H1 (cell line): ENCODE measurements at regions not wholly inside any gene's neighbourhood (a gene's known extent, or its start where the extent isn't known, plus 50 kb on each side); places are given as distances from the start of the nearest gene placed in this dataset.

ENCODE experiments used
- CTCF ChIA-PET: fragments of 300-600 bp; sonication (Branson Sonifier 250); formaldehyde crosslinking; loops from one replicate; lab custom pipeline; 2021; ENCODE audit not compliant: partially characterized antibody; lab: Charles Lee
- POLR2A ChIA-PET: fragments of 300-600 bp; sonication (Branson Sonifier 250); formaldehyde crosslinking; loops from one replicate; lab custom pipeline; 2021; ENCODE audit warnings: inconsistent platforms; ENCODE audit not compliant: partially characterized antibody; lab: Charles Lee
- DNase-seq, 2 experiments: peaks; one replicate each; pipeline versions ENCODE4 v3.0.0 to v3.0.0-alpha.2; 2010 to 2022; ENCODE audit warnings: low spot score in 2 of 2, low read depth in 1 of 2, mixed read lengths in 1 of 2
- FAIRE-seq: peaks from 2 replicates; lab custom pipeline; 2011; peaks lifted over from hg19 to GRCh38; lab: Jason Lieb, UNC
- H2AFZ ChIP-seq: 2 replicates; pipeline ENCODE4 v1.8.1; 2012; ENCODE audit warnings: low read length, inconsistent platforms
- H2AK5ac ChIP-seq: 2 replicates; pipeline ENCODE4 v1.6.1; 2013; ENCODE audit warnings: low read depth, low read length
- H2BK120ac ChIP-seq: replicated peaks from 2 replicates; pipeline ENCODE3; 2013; ENCODE audit warnings: low read depth, low read length, inconsistent platforms
- H2BK12ac ChIP-seq: 2 replicates; pipeline ENCODE4 v1.6.1; 2013; ENCODE audit warnings: low read depth, low read length
- H2BK15ac ChIP-seq: 2 replicates; pipeline ENCODE4 v1.6.1; 2013; ENCODE audit warnings: low read length
- H2BK20ac ChIP-seq: 2 replicates; pipeline ENCODE4 v1.6.1; 2013; ENCODE audit warnings: low read length
- H2BK5ac ChIP-seq: 2 replicates; pipeline ENCODE4 v1.6.1; 2013; ENCODE audit warnings: low read depth, low read length
- H3K14ac ChIP-seq: 2 replicates; pipeline ENCODE4 v1.6.1; 2013; ENCODE audit warnings: inconsistent platforms; ENCODE audit not compliant: insufficient read length
- H3K18ac ChIP-seq: 2 replicates; pipeline ENCODE4 v1.6.1; 2013; ENCODE audit warnings: low read length; ENCODE audit errors: extremely low read depth
- H3K23ac ChIP-seq: 2 replicates; pipeline ENCODE4 v1.6.1; 2013; ENCODE audit warnings: inconsistent platforms; ENCODE audit not compliant: insufficient read length
- H3K23me2 ChIP-seq: 2 replicates; pipeline ENCODE4 v1.6.1; 2013; ENCODE audit warnings: low read depth, low read length
- H3K27ac ChIP-seq: 2 replicates; pipeline ENCODE4 v1.6.1; 2011; ENCODE audit warnings: low read depth, low read length, inconsistent platforms
- H3K27me3 ChIP-seq, 4 experiments: replicated peaks in 1 of 4; 1 replicate in 1 of 4; 2 replicates in 3 of 4; pipeline versions ENCODE4 v1.6.1 to v1.8.1; 2011 to 2013; ENCODE audit warnings: low read length in 3 of 4, mild to moderate bottlenecking in 3 of 4, inconsistent platforms in 2 of 4, mixed read lengths in 2 of 4, moderate library complexity in 1 of 4; ENCODE audit not compliant: control insufficient read depth in 3 of 4, insufficient read depth in 3 of 4; ENCODE audit errors: extremely low read depth in 1 of 4
- H3K36me3 ChIP-seq, 4 experiments: 2 replicates each; pipeline versions ENCODE4 v1.6.1 to v1.8.1; 2011 to 2013; ENCODE audit warnings: mild to moderate bottlenecking in 4 of 4, low read length in 3 of 4, moderate library complexity in 2 of 4, control low read depth in 1 of 4, inconsistent platforms in 1 of 4; ENCODE audit not compliant: insufficient read depth in 4 of 4, control insufficient read depth in 2 of 4
- H3K4ac ChIP-seq: replicated peaks from 2 replicates; pipeline ENCODE3; 2013; ENCODE audit warnings: low read length, low read depth, mixed read lengths, inconsistent platforms; ENCODE audit not compliant: insufficient read length
- H3K4me1 ChIP-seq, 4 experiments: replicated peaks in 1 of 4; 1 replicate in 1 of 4; 2 replicates in 3 of 4; pipeline versions ENCODE4 v1.6.1 to v1.8.1; 2011 to 2013; ENCODE audit warnings: low read length in 3 of 4, inconsistent platforms in 2 of 4, mixed read lengths in 1 of 4; ENCODE audit not compliant: insufficient read depth in 4 of 4, control insufficient read depth in 3 of 4
- H3K4me2 ChIP-seq, 2 experiments: 2 replicates each; pipeline versions ENCODE4 v1.6.1 to v1.8.1; 2011 to 2013; ENCODE audit warnings: low read depth in 2 of 2, low read length in 2 of 2, control low read depth in 1 of 2, inconsistent platforms in 1 of 2, mild to moderate bottlenecking in 1 of 2; ENCODE audit not compliant: insufficient read depth in 1 of 2
- H3K4me3 ChIP-seq, 4 experiments: fragments of 200-600, 300-600 bp in 1 of 4; sonication (generic), shearing (Covaris generic), sonication (Bioruptor Twin) in 1 of 4; 2 replicates each; pipeline versions ENCODE4 v1.5.1 to v1.8.1; 2011 to 2016; ENCODE audit warnings: low read length in 4 of 4, low read depth in 3 of 4, control low read depth in 2 of 4, inconsistent platforms in 2 of 4, mild to moderate bottlenecking in 2 of 4, mixed read lengths in 1 of 4, moderate library complexity in 1 of 4; ENCODE audit not compliant: insufficient read depth in 2 of 4; ENCODE audit errors: extremely low read depth in 1 of 4
- H3K56ac ChIP-seq: replicated peaks from 2 replicates; pipeline ENCODE3; 2013; ENCODE audit warnings: low read depth, mild to moderate bottlenecking, mixed read lengths, low read length, inconsistent platforms; ENCODE audit not compliant: insufficient read length
- H3K79me1 ChIP-seq: 2 replicates; pipeline ENCODE4 v1.6.1; 2013; ENCODE audit warnings: low read depth, low read length, control low read depth
- H3K79me2 ChIP-seq, 2 experiments: 2 replicates each; pipeline versions ENCODE4 v1.6.1 to v1.8.1; 2012 to 2013; ENCODE audit warnings: low read length in 2 of 2, mild to moderate bottlenecking in 2 of 2, inconsistent platforms in 1 of 2; ENCODE audit not compliant: insufficient read depth in 2 of 2, control insufficient read depth in 1 of 2
- H3K9ac ChIP-seq, 4 experiments: replicated peaks in 1 of 4; 1 replicate in 1 of 4; 2 replicates in 3 of 4; pipeline versions ENCODE4 v1.6.1 to v1.8.1; 2011 to 2013; ENCODE audit warnings: low read depth in 3 of 4, low read length in 3 of 4, control low read depth in 2 of 4, mild to moderate bottlenecking in 2 of 4, moderate library complexity in 2 of 4, inconsistent platforms in 1 of 4; ENCODE audit errors: extremely low read depth in 1 of 4
- H3K9me3 ChIP-seq, 2 experiments: 2 replicates each; pipeline versions ENCODE4 v1.6.1 to v1.8.1; 2012 to 2013; ENCODE audit warnings: mild to moderate bottlenecking in 2 of 2, moderate library complexity in 2 of 2, control low read depth in 1 of 2, inconsistent platforms in 1 of 2, low read depth in 1 of 2, low read length in 1 of 2, mixed read lengths in 1 of 2; ENCODE audit not compliant: insufficient read depth in 2 of 2
- H4K20me1 ChIP-seq, 2 experiments: replicated peaks in 1 of 2; 2 replicates each; pipeline versions ENCODE3 to v1.8.1; 2011 to 2013; ENCODE audit warnings: inconsistent platforms in 2 of 2, low read length in 2 of 2, mild to moderate bottlenecking in 1 of 2; ENCODE audit not compliant: insufficient read depth in 2 of 2, control insufficient read depth in 1 of 2
- H4K5ac ChIP-seq: 2 replicates; pipeline ENCODE4 v1.6.1; 2013; ENCODE audit warnings: low read length, low read depth, mixed read lengths, inconsistent platforms; ENCODE audit not compliant: insufficient read length
- H4K8ac ChIP-seq: 2 replicates; pipeline ENCODE4 v1.8.0; 2013; ENCODE audit warnings: mild to moderate bottlenecking, moderate library complexity, low read length, inconsistent platforms; ENCODE audit not compliant: insufficient read depth; ENCODE audit errors: extremely low read depth
- H4K91ac ChIP-seq: replicated peaks from 2 replicates; pipeline ENCODE3; 2013; ENCODE audit warnings: low read length, mixed read lengths, inconsistent platforms; ENCODE audit not compliant: insufficient read length
- HDAC6 ChIP-seq: IDR thresholded peaks from one replicate; pipeline ENCODE4 v1.7.1; 2012; ENCODE audit warnings: low read depth, mild to moderate bottlenecking, inconsistent platforms, low read length, moderate library complexity
- NRF1 ChIP-seq: IDR thresholded peaks from 2 replicates; pipeline ENCODE4 v1.6.1; 2011; ENCODE audit warnings: mild to moderate bottlenecking, low read depth, low read length, improper control_type of control experiment
- TAF1 ChIP-seq: IDR thresholded peaks from 2 replicates; pipeline ENCODE4 v1.6.1; 2011; ENCODE audit warnings: mild to moderate bottlenecking, low read depth, low read length
- TEAD4 ChIP-seq: IDR thresholded peaks from 2 replicates; pipeline ENCODE4 v1.6.1; 2012; ENCODE audit warnings: low read depth, low read length, inconsistent platforms, mixed read lengths
- WGBS, 2 experiments: shearing (Covaris generic) in 1 of 2; methylation state at CpG; one replicate each; pipeline versions ENCODE4 v1.1.6 to v1.1.7; 2013 to 2015; ENCODE audit warnings: low lambda C conversion rate in 2 of 2, mixed read lengths in 2 of 2, inconsistent platforms in 1 of 2, low coverage in 1 of 2, missing lambda C conversion rate in 1 of 2; ENCODE audit not compliant: insufficient replicate concordance in 2 of 2, insufficient coverage in 1 of 2, insufficient read length in 1 of 2; ENCODE audit errors: extremely low coverage in 1 of 2, missing lambda C conversion rate in 1 of 2; 5-methylcytosine and 5-hydroxymethylcytosine counted together
- TF ChIP-seq, protein P1 (sequence below): IDR thresholded peaks from 2 replicates; pipeline ENCODE4 v1.6.1; 2012; ENCODE audit warnings: inconsistent platforms

- Histone ChIP-seq H2BK15ac (no peak overlapping the region), H3K56ac (no peak overlapping the region), H3K4ac (no peak overlapping the region), H2BK20ac (no peak overlapping the region), H2BK5ac (no peak overlapping the region; the same call in 1 of the 2 replicates), H4K5ac (no peak overlapping the region), H3K14ac (no peak overlapping the region), H3K4me1 (peaks cover 0 to 8% (median 3%) of the 10 kb centered on the region in 4 experiments; a peak in 2 of 7 replicates), H3K27me3 (no peaks in the 10 kb centered on the region; a peak in 1 of 7 replicates), H3K4me2 (no peak overlapping the region), H3K9ac (no peak overlapping the region), H2AK5ac (no peak overlapping the region), H3K23me2 (no peaks in the 10 kb centered on the region), H4K8ac (no peak overlapping the region), H3K27ac (no peak overlapping the region), H3K18ac (no peak overlapping the region), H3K23ac (no peak overlapping the region), H2AFZ (no peak overlapping the region), H4K91ac (no peak overlapping the region), H3K36me3 (no peaks in the 10 kb centered on the region), H4K20me1 (no peaks in the 10 kb centered on the region), H2BK12ac (no peak overlapping the region; the same call in 1 of the 2 replicates), H3K79me1 (no peaks in the 10 kb centered on the region), H3K4me3 (no peak overlapping the region), H3K9me3 (no peaks in the 10 kb centered on the region), H3K79me2 (no peaks in the 10 kb centered on the region; a peak in 1 of 4 replicates), H2BK120ac (no peak overlapping the region)
- FAIRE-seq (no peak), DNase-seq (no peak)
- POLR2A ChIA-PET: no interaction called here
- CTCF ChIA-PET: interaction anchor here (1.4 kb wide), 2 partner anchors 20 to 308 kb away, joined by 3 to 4 read pairs; no protein-coding TSS in a partner anchor
- WGBS, 2 experiments: 82% methylated on average over 8 of the region's 8 CpGs; no CpG with 5 or more reads in 1 of the 2 experiments
- no peak for TF ChIP-seq TAF1
- TF ChIP-seq TEAD4: no peak
- no peak for TF ChIP-seq HDAC6
- TF ChIP-seq NRF1: no peak
- TF ChIP-seq, protein P1, sequence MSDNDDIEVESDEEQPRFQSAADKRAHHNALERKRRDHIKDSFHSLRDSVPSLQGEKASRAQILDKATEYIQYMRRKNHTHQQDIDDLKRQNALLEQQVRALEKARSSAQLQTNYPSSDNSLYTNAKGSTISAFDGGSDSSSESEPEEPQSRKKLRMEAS: no peak
Measured at GRCh38 chr19:28401739-28402424, 811.1 kb downstream of the UQCRFS1 start.
